SK-N-MC (cell line): ENCODE measurements at regions not wholly inside any gene's neighbourhood (a gene's known extent, or its start where the extent isn't known, plus 50 kb on each side); places are given as distances from the start of the nearest gene placed in this dataset.

Source experiments
- EZH2 ChIP-seq: fragments of 200-600 bp; sonication (generic); IDR thresholded peaks from one replicate; pipeline ENCODE4 v1.6.1; 2017; ENCODE audit warnings: antibody characterized with exemption
- FOXP2 ChIP-seq: optimal IDR thresholded peaks from 2 replicates; pipeline ENCODE3; 2011; ENCODE audit warnings: mild to moderate bottlenecking, moderate library complexity; ENCODE audit not compliant: insufficient read depth; ENCODE audit errors: extremely low read length, control extremely low read depth
- POLR2AphosphoS5 ChIP-seq: IDR thresholded peaks from 2 replicates; pipeline ENCODE4 v1.6.1; 2012; ENCODE audit warnings: mild to moderate bottlenecking, low read depth, low read length, borderline replicate concordance

DNA sequence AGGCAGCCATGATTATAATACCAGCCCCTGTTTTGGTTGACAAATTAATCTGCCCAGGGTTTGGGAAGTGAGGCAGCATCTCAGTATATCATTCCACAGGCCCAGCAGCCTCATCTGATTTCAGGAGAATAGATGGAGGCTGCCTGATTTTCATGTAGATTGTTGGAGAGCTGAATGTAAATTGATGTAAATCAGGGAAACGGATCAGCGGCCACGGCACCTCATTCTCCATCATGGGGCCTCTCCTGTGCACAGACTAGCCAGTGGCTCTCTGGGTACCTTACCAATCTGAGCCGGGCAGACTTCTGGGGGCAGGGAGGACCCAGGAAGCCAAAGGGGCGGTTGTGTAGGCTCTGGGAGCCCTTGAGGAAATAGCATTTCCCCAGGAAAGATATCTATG, 63.7 kb upstream of the GSC start:
- TF ChIP-seq EZH2 = no peak
- TF ChIP-seq POLR2AphosphoS5 = no peak
- no peak for TF ChIP-seq FOXP2
